ENCODE measurements at regions not wholly inside any gene's neighbourhood (a gene's known extent, or its start where the extent isn't known, plus 50 kb on each side); places are given as distances from the start of the nearest gene placed in this dataset.

- H3K9me3 ChIP-seq (replicated peaks; ENCODE audit: control insufficient read depth, insufficient read depth, low read depth, low read length), result no peaks in the 10 kb centered on the region
- H3K27me3 ChIP-seq (ENCODE audit: control insufficient read depth in 2 of 2, insufficient read depth in 2 of 2, low read length in 2 of 2), result no peaks in the 10 kb centered on the region
- no TSS peak for BruUV-seq (replicated peaks)
- no peak for ATAC-seq
- 2% methylated on average over 3 of the region's 3 CpGs for WGBS (ENCODE audit: insufficient coverage, low coverage, missing lambda C conversion rate)
- in situ Hi-C loops (cut with MboI) (no loop called here), intact Hi-C loops (cut with micrococcal nuclease) (no loop called here)
- no peaks in the 10 kb centered on the region for H3K79me2 ChIP-seq (ENCODE audit: control insufficient read depth, insufficient read depth, low read length)
- no peak overlapping the region for H3K4me3 ChIP-seq
- CTCF ChIA-PET (ENCODE audit: low intra/inter-chr PET ratio), result no interaction called here
- no peak overlapping the region for H3K4me2 ChIP-seq (ENCODE audit: insufficient read depth, low read length)
- no peaks in the 10 kb centered on the region for H3K36me3 ChIP-seq (ENCODE audit: control insufficient read depth, insufficient read depth, low read length)
- H2AFZ ChIP-seq (ENCODE audit: low read depth, low read length), result no peak overlapping the region
- no peak for FAIRE-seq
- no peaks in the 10 kb centered on the region for H3K9me1 ChIP-seq (ENCODE audit: control insufficient read depth, insufficient read depth, low read length)
- no peaks in the 10 kb centered on the region for H4K20me1 ChIP-seq (replicated peaks; ENCODE audit: control insufficient read depth, insufficient read depth, low read length)
- no peak for DNase-seq (ENCODE audit: extremely low read depth in 1 of 4, low spot score in 3 of 4)
- POLR2A ChIA-PET, result no interaction called here
- H3K27ac ChIP-seq (ENCODE audit: extremely low read depth, low read depth, low read length), result no peak overlapping the region
- TF ChIP-seq IFI16 (CRISPR knock-in tag; IDR thresholded peaks at IDR 0.05) (no peak), SNAPC5 (CRISPR knock-in tag; IDR thresholded peaks at IDR 0.05) (no peak), MTA3 (IDR thresholded peaks at IDR 0.05; ENCODE audit: borderline replicate concordance) (no peak), SAP30 (IDR thresholded peaks at IDR 0.05; ENCODE audit: borderline replicate concordance, insufficient read depth, low read depth, low read length, poor library complexity, severe bottlenecking) (no peak), ZNF511 (CRISPR knock-in tag; IDR thresholded peaks at IDR 0.05) (no peak)
- H3K4me1 ChIP-seq (replicated peaks in 1 of 2; ENCODE audit: control insufficient read depth in 2 of 2, insufficient read depth in 2 of 2, low read length in 2 of 2), result no peaks in the 10 kb centered on the region
- no peak overlapping the region for H3K9ac ChIP-seq (ENCODE audit: insufficient read depth in 1 of 2, low read depth in 2 of 2, low read length in 2 of 2)
Observed at GRCh38 chrX:15177316-15177715, 92.6 kb downstream of the ASB9 start.

- TF ChIP-seq PRPF4 (IDR thresholded peaks at IDR 0.05; ENCODE audit: insufficient read depth, low read depth, low read length, poor library complexity, severe bottlenecking) (no peak), TCFL5 (CRISPR knock-in tag; conservative IDR thresholded peaks at IDR 0.05) (no peak)
- TF ChIP-seq, protein P1, sequence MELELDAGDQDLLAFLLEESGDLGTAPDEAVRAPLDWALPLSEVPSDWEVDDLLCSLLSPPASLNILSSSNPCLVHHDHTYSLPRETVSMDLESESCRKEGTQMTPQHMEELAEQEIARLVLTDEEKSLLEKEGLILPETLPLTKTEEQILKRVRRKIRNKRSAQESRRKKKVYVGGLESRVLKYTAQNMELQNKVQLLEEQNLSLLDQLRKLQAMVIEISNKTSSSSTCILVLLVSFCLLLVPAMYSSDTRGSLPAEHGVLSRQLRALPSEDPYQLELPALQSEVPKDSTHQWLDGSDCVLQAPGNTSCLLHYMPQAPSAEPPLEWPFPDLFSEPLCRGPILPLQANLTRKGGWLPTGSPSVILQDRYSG (tag; conservative IDR thresholded peaks at IDR 0.05; ENCODE audit: low read depth), result no peak
- TF ChIP-seq, protein P2, sequence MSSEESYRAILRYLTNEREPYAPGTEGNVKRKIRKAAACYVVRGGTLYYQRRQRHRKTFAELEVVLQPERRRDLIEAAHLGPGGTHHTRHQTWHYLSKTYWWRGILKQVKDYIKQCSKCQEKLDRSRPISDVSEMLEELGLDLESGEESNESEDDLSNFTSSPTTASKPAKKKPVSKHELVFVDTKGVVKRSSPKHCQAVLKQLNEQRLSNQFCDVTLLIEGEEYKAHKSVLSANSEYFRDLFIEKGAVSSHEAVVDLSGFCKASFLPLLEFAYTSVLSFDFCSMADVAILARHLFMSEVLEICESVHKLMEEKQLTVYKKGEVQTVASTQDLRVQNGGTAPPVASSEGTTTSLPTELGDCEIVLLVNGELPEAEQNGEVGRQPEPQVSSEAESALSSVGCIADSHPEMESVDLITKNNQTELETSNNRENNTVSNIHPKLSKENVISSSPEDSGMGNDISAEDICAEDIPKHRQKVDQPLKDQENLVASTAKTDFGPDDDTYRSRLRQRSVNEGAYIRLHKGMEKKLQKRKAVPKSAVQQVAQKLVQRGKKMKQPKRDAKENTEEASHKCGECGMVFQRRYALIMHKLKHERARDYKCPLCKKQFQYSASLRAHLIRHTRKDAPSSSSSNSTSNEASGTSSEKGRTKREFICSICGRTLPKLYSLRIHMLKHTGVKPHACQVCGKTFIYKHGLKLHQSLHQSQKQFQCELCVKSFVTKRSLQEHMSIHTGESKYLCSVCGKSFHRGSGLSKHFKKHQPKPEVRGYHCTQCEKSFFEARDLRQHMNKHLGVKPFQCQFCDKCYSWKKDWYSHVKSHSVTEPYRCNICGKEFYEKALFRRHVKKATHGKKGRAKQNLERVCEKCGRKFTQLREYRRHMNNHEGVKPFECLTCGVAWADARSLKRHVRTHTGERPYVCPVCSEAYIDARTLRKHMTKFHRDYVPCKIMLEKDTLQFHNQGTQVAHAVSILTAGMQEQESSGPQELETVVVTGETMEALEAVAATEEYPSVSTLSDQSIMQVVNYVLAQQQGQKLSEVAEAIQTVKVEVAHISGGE (CRISPR knock-in tag; IDR thresholded peaks at IDR 0.05), result no peak
- CTCF ChIA-PET (ENCODE audit: low intra/inter-chr PET ratio), result no interaction called here
- no peak overlapping the region for H3K9ac ChIP-seq (ENCODE audit: insufficient read depth in 1 of 2, low read depth in 2 of 2, low read length in 2 of 2)
- H3K9me3 ChIP-seq (replicated peaks; ENCODE audit: control insufficient read depth, insufficient read depth, low read depth, low read length), result no peaks in the 10 kb centered on the region
- H3K27me3 ChIP-seq (ENCODE audit: control insufficient read depth in 2 of 2, insufficient read depth in 2 of 2, low read length in 2 of 2), result no peaks in the 10 kb centered on the region
- ATAC-seq (no peak), DNase-seq (ENCODE audit: extremely low read depth in 1 of 4, low spot score in 3 of 4) (no peak), FAIRE-seq (no peak)
- no peak overlapping the region for H3K4me3 ChIP-seq
- no peak overlapping the region for H2AFZ ChIP-seq (ENCODE audit: low read depth, low read length)
- 20% methylated on average over 5 of the region's 5 CpGs for WGBS (ENCODE audit: insufficient coverage, low coverage, missing lambda C conversion rate)
- H3K9me1 ChIP-seq (ENCODE audit: control insufficient read depth, insufficient read depth, low read length), result no peaks in the 10 kb centered on the region
- BruUV-seq (replicated peaks), result no TSS peak
- POLR2A ChIA-PET, result no interaction called here
- in situ Hi-C loops (cut with MboI) (no loop called here), intact Hi-C loops (cut with micrococcal nuclease) (no loop called here)
- H4K20me1 ChIP-seq (replicated peaks; ENCODE audit: control insufficient read depth, insufficient read depth, low read length), result no peaks in the 10 kb centered on the region
- no peak overlapping the region for H3K4me2 ChIP-seq (ENCODE audit: insufficient read depth, low read length)
- no peak overlapping the region for H3K27ac ChIP-seq (ENCODE audit: extremely low read depth, low read depth, low read length)
- no peaks in the 10 kb centered on the region for H3K36me3 ChIP-seq (ENCODE audit: control insufficient read depth, insufficient read depth, low read length)
- H3K4me1 ChIP-seq (replicated peaks in 1 of 2; ENCODE audit: control insufficient read depth in 2 of 2, insufficient read depth in 2 of 2, low read length in 2 of 2), result no peaks in the 10 kb centered on the region
- H3K79me2 ChIP-seq (ENCODE audit: control insufficient read depth, insufficient read depth, low read length), result no peaks in the 10 kb centered on the region
Observed at GRCh38 chrX:15173411-15173810, 96.5 kb downstream of the ASB9 start.

Measured in K562 (cell line).